VCaP (cell line): ENCODE measurements at regions not wholly inside any gene's neighbourhood (a gene's known extent, or its start where the extent isn't known, plus 50 kb on each side); places are given as distances from the start of the nearest gene placed in this dataset.
"Not testable (repeated sequence)": the region's sequence is repeated elsewhere in the genome, so short reads cannot be mapped to it uniquely, and the experiment has no call there.

ENCODE experiments used
- H3K27ac ChIP-seq: fragments of 450-650 bp; 2 replicates; pipeline ENCODE4 v1.5.1; 2017
- TF ChIP-seq, protein P1 (sequence below): fragments of 450-650 bp; conservative IDR thresholded peaks from 2 replicates; pipeline ENCODE4 v1.5.1; 2017; ENCODE audit warnings: mild to moderate bottlenecking, moderate library complexity

DNA sequence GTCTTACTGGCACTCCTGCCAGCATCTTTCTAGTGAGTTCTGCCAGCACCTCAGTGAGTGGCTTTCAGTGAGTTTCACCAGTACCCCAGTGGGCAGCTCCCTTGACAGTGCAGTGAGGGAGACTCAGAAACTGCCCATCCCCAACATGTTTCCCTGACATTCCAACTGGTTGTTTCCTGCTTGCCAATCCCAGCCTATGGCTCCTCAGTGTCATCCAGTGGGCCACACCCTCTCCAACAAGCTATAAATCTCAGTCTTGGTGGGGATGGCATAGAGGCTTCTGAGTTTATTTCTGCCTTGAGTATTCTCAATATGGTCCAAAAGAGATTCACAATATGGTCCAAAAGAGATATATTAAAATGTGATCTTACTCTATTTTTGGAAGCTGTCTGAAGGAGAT is 461.2 kb upstream of the NR3C2 start:
- TF ChIP-seq, protein P1, sequence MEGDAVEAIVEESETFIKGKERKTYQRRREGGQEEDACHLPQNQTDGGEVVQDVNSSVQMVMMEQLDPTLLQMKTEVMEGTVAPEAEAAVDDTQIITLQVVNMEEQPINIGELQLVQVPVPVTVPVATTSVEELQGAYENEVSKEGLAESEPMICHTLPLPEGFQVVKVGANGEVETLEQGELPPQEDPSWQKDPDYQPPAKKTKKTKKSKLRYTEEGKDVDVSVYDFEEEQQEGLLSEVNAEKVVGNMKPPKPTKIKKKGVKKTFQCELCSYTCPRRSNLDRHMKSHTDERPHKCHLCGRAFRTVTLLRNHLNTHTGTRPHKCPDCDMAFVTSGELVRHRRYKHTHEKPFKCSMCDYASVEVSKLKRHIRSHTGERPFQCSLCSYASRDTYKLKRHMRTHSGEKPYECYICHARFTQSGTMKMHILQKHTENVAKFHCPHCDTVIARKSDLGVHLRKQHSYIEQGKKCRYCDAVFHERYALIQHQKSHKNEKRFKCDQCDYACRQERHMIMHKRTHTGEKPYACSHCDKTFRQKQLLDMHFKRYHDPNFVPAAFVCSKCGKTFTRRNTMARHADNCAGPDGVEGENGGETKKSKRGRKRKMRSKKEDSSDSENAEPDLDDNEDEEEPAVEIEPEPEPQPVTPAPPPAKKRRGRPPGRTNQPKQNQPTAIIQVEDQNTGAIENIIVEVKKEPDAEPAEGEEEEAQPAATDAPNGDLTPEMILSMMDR = no peak
- no peak overlapping the region for H3K27ac ChIP-seq

DNA sequence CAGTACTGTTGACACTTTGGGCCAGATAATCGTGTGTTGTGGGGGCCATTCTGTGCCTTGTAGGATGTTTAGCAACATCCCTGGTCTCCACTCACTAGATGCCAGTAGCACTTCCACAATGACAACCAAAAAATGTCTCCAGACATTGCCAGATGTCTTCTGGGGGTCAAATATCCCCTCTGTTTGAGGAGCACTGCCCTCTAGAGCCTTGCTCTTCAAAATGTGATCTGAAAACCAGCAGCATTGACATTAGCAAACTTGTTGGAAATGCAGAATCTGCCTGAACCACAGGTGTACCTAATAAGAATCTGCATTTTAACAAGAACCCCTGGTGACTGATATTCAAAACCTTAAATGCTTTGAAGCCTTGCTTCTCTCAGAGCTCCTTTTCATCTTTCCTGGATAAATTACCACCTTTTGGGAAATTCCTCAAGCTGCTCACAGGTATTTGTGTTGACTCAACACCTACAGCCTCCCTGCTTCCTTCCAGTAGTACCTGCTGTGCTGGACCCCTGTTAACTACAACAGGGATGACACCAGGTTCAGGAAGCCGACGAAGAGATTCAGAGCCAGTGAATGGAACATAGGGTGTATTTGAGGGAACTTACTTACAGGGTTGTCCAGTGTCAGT is 459.0 kb upstream of the NR3C2 start:
- TF ChIP-seq, protein P1 = no peak
- no peak overlapping the region for H3K27ac ChIP-seq

DNA sequence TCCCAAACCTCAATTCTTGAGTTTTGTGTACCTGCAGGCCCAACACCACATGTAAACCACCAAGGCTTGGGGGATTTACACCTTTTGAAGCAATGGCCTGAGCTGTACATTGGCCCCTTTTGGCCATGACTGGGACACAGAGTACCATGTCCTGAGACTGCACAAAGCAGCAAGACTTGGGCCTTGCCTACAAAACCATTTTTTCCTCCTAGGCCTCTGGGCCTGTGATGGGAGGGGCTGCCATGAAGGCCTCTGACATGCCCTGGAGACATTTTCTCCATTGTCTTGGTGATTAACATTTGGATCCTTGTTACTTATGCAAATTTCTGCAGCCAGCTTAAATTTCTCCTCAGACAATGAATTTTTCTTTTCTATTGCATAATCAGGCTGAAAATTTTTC is 455.9 kb upstream of the NR3C2 start:
- not testable (repeated sequence) for H3K27ac ChIP-seq

DNA sequence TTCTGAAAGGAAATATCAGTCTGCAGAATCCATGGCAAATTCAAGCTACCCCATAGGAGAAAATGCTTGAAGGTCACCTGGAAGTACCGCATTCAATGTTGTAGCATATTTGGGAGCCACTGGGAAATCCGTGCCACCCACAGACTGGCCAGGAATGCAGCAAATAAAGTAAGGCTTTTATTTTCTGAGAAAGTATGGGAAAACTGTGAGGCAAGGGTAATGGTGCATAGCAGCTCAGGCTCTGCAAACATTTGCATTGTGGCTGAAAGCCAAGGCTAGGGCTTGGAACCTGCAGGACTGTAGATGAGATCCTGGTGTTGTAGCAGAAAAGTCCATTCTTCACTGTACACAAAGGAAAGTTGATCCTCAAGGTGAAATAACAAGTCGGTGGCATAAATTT is 450.9 kb upstream of the NR3C2 start:
- TF ChIP-seq, protein P1 = no peak
- peak overlapping the region; percentile 10; the same call in 1 of the 2 replicates for H3K27ac ChIP-seq

DNA sequence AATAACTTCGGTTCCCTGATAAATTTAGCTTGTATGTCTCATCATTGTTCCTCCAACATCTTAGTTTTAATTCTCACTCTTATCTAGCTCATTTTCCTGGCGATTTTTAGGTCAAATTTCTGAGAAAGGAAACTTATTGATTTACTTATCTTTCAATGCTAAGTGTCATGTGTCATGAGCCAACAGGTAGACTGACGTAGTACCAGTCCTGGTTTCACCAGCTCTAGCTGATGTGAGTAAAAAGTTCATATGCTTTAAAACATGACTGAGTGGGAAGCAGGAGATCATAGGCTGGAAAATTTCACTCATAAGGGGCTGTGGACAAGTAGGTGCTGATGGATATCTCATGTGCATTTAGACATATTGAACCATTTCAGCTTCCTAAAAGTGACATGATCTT is 441.7 kb upstream of the NR3C2 start:
- TF ChIP-seq, protein P1 = no peak
- H3K27ac ChIP-seq = no peak overlapping the region

DNA sequence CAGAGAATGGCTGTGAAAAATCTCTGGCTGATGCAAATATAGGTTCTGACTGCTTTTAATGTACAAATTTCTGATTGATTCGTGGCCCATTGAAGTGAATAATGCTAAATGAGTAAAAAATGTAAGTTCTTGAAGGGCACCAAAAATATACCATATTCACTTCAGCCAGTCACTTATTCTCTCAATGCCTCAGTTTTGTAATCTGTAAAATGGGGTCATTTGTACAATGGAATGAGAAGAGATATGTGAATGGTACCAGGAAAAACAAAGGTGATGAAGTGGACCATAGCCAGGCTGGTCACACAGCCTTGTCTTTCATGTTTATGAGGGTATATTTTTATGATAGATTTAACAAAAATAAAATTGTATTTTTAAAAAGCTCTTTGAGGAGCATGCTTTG is 441.2 kb upstream of the NR3C2 start:
- TF ChIP-seq, protein P1 = no peak

DNA sequence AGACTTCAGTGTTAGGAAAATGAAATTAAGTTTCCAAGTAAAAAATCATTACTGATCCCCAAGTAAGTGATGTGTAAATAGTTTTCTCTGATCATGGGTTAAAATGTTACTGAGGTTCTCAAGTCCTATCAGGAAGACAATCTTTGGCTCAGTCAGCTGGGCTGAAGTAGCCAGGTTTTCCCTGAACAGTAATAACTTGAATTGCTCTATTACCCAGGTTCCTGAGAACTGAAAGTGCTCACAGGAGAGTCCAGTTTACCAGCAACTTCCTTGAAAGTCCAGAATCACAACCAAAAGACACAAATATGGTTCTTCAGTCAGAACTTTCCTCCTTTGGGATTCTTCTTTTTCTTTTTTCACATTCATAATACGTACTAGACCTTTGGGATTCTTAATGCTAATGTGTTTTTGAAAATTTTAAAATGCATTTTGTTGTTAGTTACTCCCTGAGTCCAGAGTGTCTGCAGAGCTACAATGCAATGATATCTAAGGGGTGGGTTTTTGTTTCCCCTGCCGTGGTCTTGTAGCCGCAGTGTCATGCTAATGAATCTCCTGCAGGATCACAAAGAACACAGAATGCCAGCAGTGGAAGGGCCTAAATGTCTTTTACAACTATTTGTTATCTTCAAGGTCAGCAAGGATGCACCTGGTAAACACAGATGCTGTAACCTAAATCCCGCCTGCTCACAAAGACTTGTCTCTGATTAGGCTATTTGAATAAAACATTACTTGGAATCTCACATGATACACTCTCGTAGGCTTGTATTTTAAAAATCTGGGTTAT is 439.8 kb upstream of the NR3C2 start:
- TF ChIP-seq, protein P1 = no peak
- no peak overlapping the region for H3K27ac ChIP-seq

More for the DNA sequence above, 441.2 kb upstream of the NR3C2 start:
- H3K27ac ChIP-seq = no peak overlapping the region

DNA sequence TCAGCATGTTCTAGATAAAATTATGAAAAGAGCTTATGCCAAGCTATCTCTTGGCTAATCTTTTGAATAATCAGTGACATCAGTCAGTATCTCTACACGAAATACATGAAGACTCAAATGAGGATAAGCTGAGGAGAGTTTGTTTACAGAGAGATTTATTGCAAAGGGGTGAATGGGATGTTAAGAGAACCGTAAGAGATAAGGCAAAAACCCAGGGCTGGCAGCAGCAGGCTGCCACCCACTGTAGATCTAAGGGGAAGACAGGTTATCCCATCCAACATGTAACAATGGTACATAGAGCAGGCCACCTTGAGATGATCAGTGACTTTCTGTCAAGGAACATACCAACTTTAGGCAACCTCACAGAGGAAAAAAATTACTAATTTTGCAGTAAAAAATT is 432.1 kb upstream of the NR3C2 start:
- peak overlapping the region; percentile 35; the same call in 1 of the 2 replicates for H3K27ac ChIP-seq
- TF ChIP-seq, protein P1 = peak; percentile 71
